ENCODE measurements at regions not wholly inside any gene's neighbourhood (a gene's known extent, or its start where the extent isn't known, plus 50 kb on each side); places are given as distances from the start of the nearest gene placed in this dataset.

DNA sequence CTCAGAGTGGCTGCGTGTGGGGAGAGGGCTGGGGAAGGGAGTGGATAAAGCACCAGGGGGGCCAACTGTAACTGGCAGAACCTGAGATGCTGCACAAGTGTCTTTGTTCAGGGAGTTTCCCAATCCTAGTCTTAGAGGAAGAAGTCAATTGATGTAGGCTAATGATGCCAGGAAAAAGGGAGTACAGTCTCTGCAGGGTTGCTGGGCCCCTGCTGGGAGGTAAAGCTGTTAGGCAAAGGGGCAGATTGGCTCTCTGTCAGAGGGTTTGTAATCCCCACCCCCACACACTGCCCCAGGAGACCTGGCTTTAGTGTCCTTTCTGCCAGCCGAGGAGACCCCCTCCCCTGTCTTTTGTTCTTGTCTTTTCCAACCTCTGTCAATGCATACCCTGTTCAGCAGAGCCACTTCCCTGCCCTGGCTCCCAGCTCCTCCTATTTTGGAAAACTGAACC, 178.4 kb downstream of the KCNA5 start:
- TF ChIP-seq, protein P1, sequence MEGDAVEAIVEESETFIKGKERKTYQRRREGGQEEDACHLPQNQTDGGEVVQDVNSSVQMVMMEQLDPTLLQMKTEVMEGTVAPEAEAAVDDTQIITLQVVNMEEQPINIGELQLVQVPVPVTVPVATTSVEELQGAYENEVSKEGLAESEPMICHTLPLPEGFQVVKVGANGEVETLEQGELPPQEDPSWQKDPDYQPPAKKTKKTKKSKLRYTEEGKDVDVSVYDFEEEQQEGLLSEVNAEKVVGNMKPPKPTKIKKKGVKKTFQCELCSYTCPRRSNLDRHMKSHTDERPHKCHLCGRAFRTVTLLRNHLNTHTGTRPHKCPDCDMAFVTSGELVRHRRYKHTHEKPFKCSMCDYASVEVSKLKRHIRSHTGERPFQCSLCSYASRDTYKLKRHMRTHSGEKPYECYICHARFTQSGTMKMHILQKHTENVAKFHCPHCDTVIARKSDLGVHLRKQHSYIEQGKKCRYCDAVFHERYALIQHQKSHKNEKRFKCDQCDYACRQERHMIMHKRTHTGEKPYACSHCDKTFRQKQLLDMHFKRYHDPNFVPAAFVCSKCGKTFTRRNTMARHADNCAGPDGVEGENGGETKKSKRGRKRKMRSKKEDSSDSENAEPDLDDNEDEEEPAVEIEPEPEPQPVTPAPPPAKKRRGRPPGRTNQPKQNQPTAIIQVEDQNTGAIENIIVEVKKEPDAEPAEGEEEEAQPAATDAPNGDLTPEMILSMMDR (IDR thresholded peaks at IDR 0.05), result no peak
- no peak for TF ChIP-seq POLR2A (IDR thresholded peaks at IDR 0.05)

Data from adrenal gland (tissue), 5 donors.